ENCODE measurements at regions not wholly inside any gene's neighbourhood (a gene's known extent, or its start where the extent isn't known, plus 50 kb on each side); places are given as distances from the start of the nearest gene placed in this dataset.
"Not testable (repeated sequence)": the region's sequence is repeated elsewhere in the genome, so short reads cannot be mapped to it uniquely, and the experiment has no call there.

- TF ChIP-seq, protein P1, sequence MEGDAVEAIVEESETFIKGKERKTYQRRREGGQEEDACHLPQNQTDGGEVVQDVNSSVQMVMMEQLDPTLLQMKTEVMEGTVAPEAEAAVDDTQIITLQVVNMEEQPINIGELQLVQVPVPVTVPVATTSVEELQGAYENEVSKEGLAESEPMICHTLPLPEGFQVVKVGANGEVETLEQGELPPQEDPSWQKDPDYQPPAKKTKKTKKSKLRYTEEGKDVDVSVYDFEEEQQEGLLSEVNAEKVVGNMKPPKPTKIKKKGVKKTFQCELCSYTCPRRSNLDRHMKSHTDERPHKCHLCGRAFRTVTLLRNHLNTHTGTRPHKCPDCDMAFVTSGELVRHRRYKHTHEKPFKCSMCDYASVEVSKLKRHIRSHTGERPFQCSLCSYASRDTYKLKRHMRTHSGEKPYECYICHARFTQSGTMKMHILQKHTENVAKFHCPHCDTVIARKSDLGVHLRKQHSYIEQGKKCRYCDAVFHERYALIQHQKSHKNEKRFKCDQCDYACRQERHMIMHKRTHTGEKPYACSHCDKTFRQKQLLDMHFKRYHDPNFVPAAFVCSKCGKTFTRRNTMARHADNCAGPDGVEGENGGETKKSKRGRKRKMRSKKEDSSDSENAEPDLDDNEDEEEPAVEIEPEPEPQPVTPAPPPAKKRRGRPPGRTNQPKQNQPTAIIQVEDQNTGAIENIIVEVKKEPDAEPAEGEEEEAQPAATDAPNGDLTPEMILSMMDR (IDR thresholded peaks at IDR 0.05; ENCODE audit: insufficient read depth, low read depth, low read length, missing control alignments) = no peak
- no peak overlapping the region for H3K4me3 ChIP-seq (ENCODE audit: low read length)
- DNase-seq (ENCODE audit: low read depth) = no peak
These were observed 88.9 kb downstream of the MOGAT1 start for GRCh38 chr2:222760301-222760897.

- TF ChIP-seq, protein P1 (IDR thresholded peaks at IDR 0.05; ENCODE audit: insufficient read depth, low read depth, low read length, missing control alignments) = no peak
- no peak for DNase-seq (ENCODE audit: low read depth)
- no peak overlapping the region for H3K4me3 ChIP-seq (ENCODE audit: low read length)
These were observed 90.4 kb downstream of the MOGAT1 start for GRCh38 chr2:222761888-222762287.

- no peak overlapping the region for H3K4me3 ChIP-seq (ENCODE audit: low read length)
- TF ChIP-seq, protein P1 (IDR thresholded peaks at IDR 0.05; ENCODE audit: insufficient read depth, low read depth, low read length, missing control alignments) = no peak
- DNase-seq (ENCODE audit: low read depth) = no peak
These were observed 90.9 kb downstream of the MOGAT1 start for GRCh38 chr2:222762342-222762741.

DNA sequence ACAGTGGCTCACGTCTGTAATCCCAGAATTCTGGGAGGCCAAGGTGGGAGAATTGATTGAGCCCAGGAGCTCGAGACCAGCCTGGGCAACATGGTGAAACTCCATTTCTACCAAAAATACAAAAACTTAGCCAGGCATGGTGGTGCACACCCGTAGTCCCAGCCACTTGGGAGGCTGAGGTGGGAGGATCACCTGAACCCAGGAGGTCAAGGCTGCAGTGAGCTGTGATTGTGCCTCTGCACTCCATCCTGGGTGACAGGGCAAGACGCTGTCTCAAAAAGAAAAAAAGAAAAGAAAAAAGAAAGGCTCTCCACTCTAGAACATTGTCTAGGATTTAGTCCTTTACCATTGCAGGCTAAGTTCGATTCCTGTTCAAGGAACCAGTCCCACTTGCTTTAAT is 94.4 kb downstream of the MOGAT1 start:
- not testable (repeated sequence) for DNase-seq (ENCODE audit: low read depth); H3K4me3 ChIP-seq (ENCODE audit: low read length)

- not testable (repeated sequence) for DNase-seq (ENCODE audit: low read depth); H3K4me3 ChIP-seq (ENCODE audit: low read length)
These were observed 92.8 kb upstream of the ACSL3 start for GRCh38 chr2:222768019-222768418.

DNA sequence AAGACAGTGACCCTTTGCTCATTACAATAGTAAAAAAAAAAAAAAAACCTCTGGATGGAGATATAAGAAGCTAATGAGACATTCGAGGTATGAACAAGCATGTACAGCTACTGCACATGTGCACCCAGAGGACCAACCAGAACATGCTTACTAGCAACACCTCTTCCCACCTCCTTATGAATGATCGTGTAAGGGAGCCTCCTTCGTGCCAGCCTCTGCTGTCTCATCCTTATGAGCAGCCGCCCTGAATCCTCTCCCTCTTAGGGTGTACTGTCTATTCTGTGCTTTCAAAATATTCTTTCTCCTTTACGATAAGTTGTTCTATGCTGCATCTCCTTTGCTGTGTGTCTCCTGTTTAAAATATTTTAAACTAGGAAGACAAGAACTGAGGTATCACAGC is 91.4 kb upstream of the ACSL3 start:
- no peak for DNase-seq (ENCODE audit: low read depth)
- TF ChIP-seq, protein P1 (IDR thresholded peaks at IDR 0.05; ENCODE audit: insufficient read depth, low read depth, low read length, missing control alignments) = no peak
- H3K4me3 ChIP-seq (ENCODE audit: low read length) = no peak overlapping the region

DNA sequence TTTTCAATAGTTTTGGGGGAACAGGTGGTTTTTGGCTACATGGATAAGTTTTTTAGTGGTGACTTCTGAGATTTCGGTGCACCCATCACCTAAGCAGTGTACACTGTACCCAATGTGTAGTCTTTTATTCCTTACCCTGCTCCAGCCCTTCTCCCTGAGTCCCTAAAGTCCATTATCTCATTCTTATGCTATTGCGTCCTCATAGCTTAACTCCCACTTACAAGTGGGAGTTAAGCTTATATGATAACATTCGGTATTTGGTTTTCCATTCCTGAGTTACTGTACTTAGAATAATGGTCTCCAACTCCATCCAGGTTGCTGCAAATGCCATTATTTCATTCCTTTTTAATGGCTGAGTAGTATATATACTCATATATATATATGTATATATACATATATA is 90.9 kb upstream of the ACSL3 start:
- H3K4me3 ChIP-seq (ENCODE audit: low read length) = no peak overlapping the region
- DNase-seq (ENCODE audit: low read depth) = no peak
- TF ChIP-seq, protein P1 (IDR thresholded peaks at IDR 0.05; ENCODE audit: insufficient read depth, low read depth, low read length, missing control alignments) = no peak

GRCh38 chr2:222771832-222772231 is 89.0 kb upstream of the ACSL3 start:
- H3K4me3 ChIP-seq (ENCODE audit: low read length) = no peak overlapping the region
- no peak for DNase-seq (ENCODE audit: low read depth)
- TF ChIP-seq, protein P1 (IDR thresholded peaks at IDR 0.05; ENCODE audit: insufficient read depth, low read depth, low read length, missing control alignments) = no peak

All from epithelial cell of esophagus (primary cell).